ENCODE measurements at regions not wholly inside any gene's neighbourhood (a gene's known extent, or its start where the extent isn't known, plus 50 kb on each side); places are given as distances from the start of the nearest gene placed in this dataset.

GRCh38 chr4:67291644-67292043 lies 253.7 kb downstream of the CENPC start:
- intact Hi-C loops (cut with DNase I; ENCODE audit: low total_unique reads), result no loop called here

GRCh38 chr4:67288964-67289363 lies 256.3 kb downstream of the CENPC start:
- TF ChIP-seq POLR2A (IDR thresholded peaks at IDR 0.05) (no peak), EP300 (IDR thresholded peaks at IDR 0.05; ENCODE audit: low read depth) (no peak), CTCF (IDR thresholded peaks at IDR 0.05) (no peak), POLR2AphosphoS5 (IDR thresholded peaks at IDR 0.05) (no peak)
- Histone ChIP-seq H3K27ac (no peak overlapping the region), H3K4me3 (no peak overlapping the region), H3K36me3 (no peaks in the 10 kb centered on the region), H3K27me3 (no peaks in the 10 kb centered on the region), H3K9me3 (no peaks in the 10 kb centered on the region), H3K4me1 (no peaks in the 10 kb centered on the region)
- intact Hi-C loops (cut with DNase I; ENCODE audit: low total_unique reads) (no loop called here), in situ Hi-C loops (cut with MboI; ENCODE audit: low pct_ligation_motif_present in 1 of 4, low pct_unique_long_range_greater_than_20kb in 1 of 4, low sequenced_read_pairs in 3 of 4) (no loop called here)
- DNase-seq, result no peak
- WGBS, 2 donors (ENCODE audit: low coverage in 1 of 2), result 57 to 68% methylated on average over 2 to 4 of the region's 4 CpGs

More at GRCh38 chr4:67291644-67292043, 253.7 kb downstream of the CENPC start:
- Histone ChIP-seq H3K27ac (no peak overlapping the region), H3K27me3 (no peaks in the 10 kb centered on the region), H3K4me1 (no peaks in the 10 kb centered on the region), H3K9me3 (no peaks in the 10 kb centered on the region), H3K36me3 (no peaks in the 10 kb centered on the region), H3K4me3 (no peak overlapping the region)
- TF ChIP-seq POLR2AphosphoS5 (IDR thresholded peaks at IDR 0.05) (no peak), EP300 (IDR thresholded peaks at IDR 0.05; ENCODE audit: low read depth) (no peak), POLR2A (IDR thresholded peaks at IDR 0.05) (no peak), CTCF (IDR thresholded peaks at IDR 0.05) (no peak)
- WGBS, 2 donors (ENCODE audit: low coverage in 1 of 2), result 45 to 60% methylated on average over 3 to 4 of the region's 4 CpGs
- in situ Hi-C loops (cut with MboI; ENCODE audit: low pct_ligation_motif_present in 1 of 4, low pct_unique_long_range_greater_than_20kb in 1 of 4, low sequenced_read_pairs in 3 of 4), result no loop called here
- no peak for DNase-seq

GRCh38 chr4:67286724-67287123 lies 258.6 kb downstream of the CENPC start:
- Histone ChIP-seq H3K4me1 (no peaks in the 10 kb centered on the region), H3K36me3 (no peaks in the 10 kb centered on the region), H3K4me3 (no peak overlapping the region), H3K27me3 (no peaks in the 10 kb centered on the region), H3K9me3 (no peaks in the 10 kb centered on the region), H3K27ac (no peak overlapping the region)
- 94% methylated on average over 14 of the region's 17 CpGs; no CpG with 5 or more reads in 1 of the 2 donors for WGBS, 2 donors (ENCODE audit: low coverage in 1 of 2)
- intact Hi-C loops (cut with DNase I; ENCODE audit: low total_unique reads), result no loop called here
- in situ Hi-C loops (cut with MboI; ENCODE audit: low pct_ligation_motif_present in 1 of 4, low pct_unique_long_range_greater_than_20kb in 1 of 4, low sequenced_read_pairs in 3 of 4), result no loop called here
- no peak for TF ChIP-seq CTCF (IDR thresholded peaks at IDR 0.05)
- no peak for TF ChIP-seq POLR2AphosphoS5 (IDR thresholded peaks at IDR 0.05)
- no peak for TF ChIP-seq POLR2A (IDR thresholded peaks at IDR 0.05)
- TF ChIP-seq EP300 (IDR thresholded peaks at IDR 0.05; ENCODE audit: low read depth), result no peak
- no peak for DNase-seq

- in situ Hi-C loops (cut with MboI; ENCODE audit: low pct_ligation_motif_present in 1 of 4, low pct_unique_long_range_greater_than_20kb in 1 of 4, low sequenced_read_pairs in 3 of 4), result no loop called here
- no peak for DNase-seq
- Histone ChIP-seq H3K4me3 (no peak overlapping the region), H3K9me3 (no peaks in the 10 kb centered on the region), H3K36me3 (no peaks in the 10 kb centered on the region), H3K27ac (no peak overlapping the region), H3K4me1 (no peaks in the 10 kb centered on the region), H3K27me3 (no peaks in the 10 kb centered on the region)
- TF ChIP-seq CTCF (IDR thresholded peaks at IDR 0.05) (no peak), POLR2AphosphoS5 (IDR thresholded peaks at IDR 0.05) (no peak), EP300 (IDR thresholded peaks at IDR 0.05; ENCODE audit: low read depth) (no peak), POLR2A (IDR thresholded peaks at IDR 0.05) (no peak)
- WGBS, 2 donors (ENCODE audit: low coverage in 1 of 2), result 90% methylated on average over 6 of the region's 13 CpGs; no CpG with 5 or more reads in 1 of the 2 donors
- intact Hi-C loops (cut with DNase I; ENCODE audit: low total_unique reads), result no loop called here
Measured at GRCh38 chr4:67282749-67283148, 262.6 kb downstream of the CENPC start.
